GM21723 (cell line): ENCODE measurements at regions not wholly inside any gene's neighbourhood (a gene's known extent, or its start where the extent isn't known, plus 50 kb on each side); places are given as distances from the start of the nearest gene placed in this dataset.

ENCODE experiments used
- ATAC-seq: cut with Tn5 transposase; IDR thresholded peaks from one replicate; pipeline ENCODE4 v1.9.1; 2021; ENCODE audit warnings: mild to moderate bottlenecking, moderate library complexity; ENCODE audit not compliant: unreplicated experiment

GRCh38 chr2:133766164-133766832, 198.0 kb upstream of the NCKAP5 start:
- ATAC-seq: no peak

GRCh38 chr2:133768256-133768655, 200.0 kb upstream of the NCKAP5 start:
- no peak for ATAC-seq

- ATAC-seq: no peak
Observed at GRCh38 chr2:133768658-133769435, 200.6 kb upstream of the NCKAP5 start.

GRCh38 chr2:133773854-133774653, 205.8 kb upstream of the NCKAP5 start:
- ATAC-seq: no peak

GRCh38 chr2:133774654-133775015, 206.4 kb upstream of the NCKAP5 start:
- ATAC-seq: no peak

- ATAC-seq: no peak
Observed at GRCh38 chr2:133776936-133777573, 208.8 kb upstream of the NCKAP5 start.

- no peak for ATAC-seq
Observed at GRCh38 chr2:133777574-133777960, 209.3 kb upstream of the NCKAP5 start.

- ATAC-seq: no peak
Observed at GRCh38 chr2:133780099-133780996, 212.1 kb upstream of the NCKAP5 start.

- ATAC-seq: no peak
Observed at GRCh38 chr2:133780997-133781513, 212.8 kb upstream of the NCKAP5 start.

- ATAC-seq: no peak
Observed at GRCh38 chr2:133787207-133787606, 218.9 kb upstream of the NCKAP5 start.

- ATAC-seq: no peak
Observed at GRCh38 chr2:133787651-133788050, 219.4 kb upstream of the NCKAP5 start.

GRCh38 chr2:133788386-133788785, 220.1 kb upstream of the NCKAP5 start:
- no peak for ATAC-seq

- ATAC-seq: no peak
Observed at GRCh38 chr2:133789743-133790142, 221.5 kb upstream of the NCKAP5 start.

- no peak for ATAC-seq
Observed at GRCh38 chr2:133790711-133791110, 222.4 kb upstream of the NCKAP5 start.

- ATAC-seq: no peak
Observed at GRCh38 chr2:133791191-133791590, 222.9 kb upstream of the NCKAP5 start.

GRCh38 chr2:133792223-133792622, 224.0 kb upstream of the NCKAP5 start:
- ATAC-seq: no peak

GRCh38 chr2:133794114-133794513, 225.9 kb upstream of the NCKAP5 start:
- no peak for ATAC-seq

GRCh38 chr2:133801946-133802345, 233.7 kb upstream of the NCKAP5 start:
- ATAC-seq: no peak

GRCh38 chr2:133802409-133803039, 234.3 kb upstream of the NCKAP5 start:
- ATAC-seq: no peak

GRCh38 chr2:133806564-133806963, 238.3 kb upstream of the NCKAP5 start:
- ATAC-seq: no peak
